GM21447 (cell line): ENCODE measurements at regions not wholly inside any gene's neighbourhood (a gene's known extent, or its start where the extent isn't known, plus 50 kb on each side); places are given as distances from the start of the nearest gene placed in this dataset.
"Not testable (repeated sequence)": the region's sequence is repeated elsewhere in the genome, so short reads cannot be mapped to it uniquely, and the experiment has no call there.

ENCODE experiments used
- ATAC-seq: cut with Tn5 transposase; IDR thresholded peaks from one replicate; pipeline ENCODE4 v1.9.1; 2021; ENCODE audit not compliant: unreplicated experiment

- no peak for ATAC-seq
Measured at GRCh38 chr5:124871303-124871702, 124.9 kb upstream of the ZNF608 start.

GRCh38 chr5:124872086-124872485, 125.6 kb upstream of the ZNF608 start:
- ATAC-seq: no peak

DNA sequence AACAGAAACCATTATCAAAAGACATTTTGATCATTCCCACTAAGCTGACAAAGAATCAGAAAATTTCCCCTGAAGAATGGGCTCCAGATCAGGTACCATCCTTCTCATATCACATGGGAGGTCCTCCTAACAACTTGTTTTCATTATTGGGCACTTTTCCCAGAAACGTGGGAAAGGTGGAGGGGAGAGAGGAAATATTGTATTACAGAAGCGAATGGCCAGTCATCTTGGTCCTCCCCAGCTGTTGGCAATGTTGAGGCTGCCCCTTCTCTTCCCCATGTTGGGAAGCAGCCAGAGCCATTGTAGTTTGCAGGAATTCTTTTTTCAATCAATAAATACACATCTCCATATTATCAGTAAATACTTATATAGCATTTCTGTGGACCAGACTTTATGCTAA, 126.2 kb upstream of the ZNF608 start:
- ATAC-seq: no peak

DNA sequence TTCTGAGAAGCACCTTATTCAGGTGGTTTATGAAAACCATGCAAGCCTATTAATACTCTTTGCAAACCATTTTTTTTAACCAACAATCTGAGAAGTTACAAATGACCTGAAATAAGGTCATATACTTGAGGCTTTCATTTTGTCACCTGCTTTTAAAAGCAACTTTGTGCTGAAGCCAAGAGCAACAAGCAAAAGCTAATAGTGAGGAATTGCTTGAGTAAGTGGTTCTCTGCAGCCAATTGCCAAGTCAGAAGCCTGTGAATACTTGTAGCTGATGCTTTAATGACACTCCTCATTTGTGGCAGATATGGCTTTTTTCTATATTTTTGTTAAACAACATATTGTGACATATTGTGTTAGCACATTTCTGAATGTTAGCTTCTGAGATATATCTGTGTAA, 126.7 kb upstream of the ZNF608 start:
- ATAC-seq: no peak

GRCh38 chr5:124873713-124874112, 127.3 kb upstream of the ZNF608 start:
- no peak for ATAC-seq

- no peak for ATAC-seq
Measured at GRCh38 chr5:124876566-124876965, 130.1 kb upstream of the ZNF608 start.

DNA sequence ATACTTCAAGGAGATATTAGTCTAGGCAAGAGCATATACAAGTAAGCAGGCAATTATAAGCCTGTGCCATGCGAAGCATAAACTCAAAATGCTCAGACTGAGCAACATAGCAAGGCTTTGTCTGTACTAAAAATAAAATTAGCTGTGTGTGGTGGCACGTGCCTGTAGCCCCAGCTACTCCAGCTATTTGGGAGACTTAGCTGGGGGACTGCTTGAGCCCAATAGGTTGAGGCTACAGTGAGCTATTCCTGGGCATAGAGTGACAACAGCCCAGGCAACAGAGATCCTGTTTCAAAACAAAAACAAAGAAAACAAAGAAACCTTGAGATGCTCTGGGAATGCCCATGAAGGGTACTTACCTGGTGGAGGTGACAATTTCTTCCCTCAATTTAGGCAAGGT, 130.5 kb upstream of the ZNF608 start:
- no peak for ATAC-seq

- no peak for ATAC-seq
Measured at GRCh38 chr5:124877501-124878146, 131.2 kb upstream of the ZNF608 start.

DNA sequence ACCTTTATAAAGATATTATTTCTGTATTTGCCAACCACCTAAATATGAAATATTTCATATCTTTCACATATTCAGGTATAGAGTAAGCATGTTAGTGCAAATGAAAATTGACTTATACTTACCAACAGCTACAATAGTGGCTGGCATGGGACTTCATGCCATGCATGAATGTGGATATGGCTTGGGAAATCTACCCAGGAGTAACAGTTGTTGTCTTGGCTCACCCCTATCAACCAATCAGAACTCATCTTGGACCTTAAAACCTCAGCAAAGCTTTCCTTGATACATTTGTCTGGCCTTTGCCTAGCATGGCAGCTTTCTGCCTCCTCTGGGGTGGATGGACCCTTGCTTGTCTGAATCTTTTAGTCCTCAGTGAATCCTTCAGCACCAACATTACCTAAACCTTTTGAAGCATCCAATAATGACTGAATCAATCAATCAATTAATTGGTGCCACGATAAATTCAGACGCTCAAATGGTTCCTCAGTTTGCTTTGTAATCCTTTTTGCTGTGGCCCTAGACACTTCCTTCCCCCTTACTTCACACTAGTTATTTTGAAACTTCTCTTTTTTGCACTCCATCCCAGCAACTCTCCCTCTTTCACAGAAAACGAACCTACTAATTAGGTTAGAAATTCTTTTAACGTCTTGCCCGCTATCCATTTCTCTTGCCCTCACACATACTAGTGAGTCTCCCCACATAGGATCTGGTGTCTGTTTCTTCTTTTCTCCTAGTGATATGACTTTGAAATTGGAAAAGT, 132.3 kb upstream of the ZNF608 start:
- ATAC-seq: no peak

DNA sequence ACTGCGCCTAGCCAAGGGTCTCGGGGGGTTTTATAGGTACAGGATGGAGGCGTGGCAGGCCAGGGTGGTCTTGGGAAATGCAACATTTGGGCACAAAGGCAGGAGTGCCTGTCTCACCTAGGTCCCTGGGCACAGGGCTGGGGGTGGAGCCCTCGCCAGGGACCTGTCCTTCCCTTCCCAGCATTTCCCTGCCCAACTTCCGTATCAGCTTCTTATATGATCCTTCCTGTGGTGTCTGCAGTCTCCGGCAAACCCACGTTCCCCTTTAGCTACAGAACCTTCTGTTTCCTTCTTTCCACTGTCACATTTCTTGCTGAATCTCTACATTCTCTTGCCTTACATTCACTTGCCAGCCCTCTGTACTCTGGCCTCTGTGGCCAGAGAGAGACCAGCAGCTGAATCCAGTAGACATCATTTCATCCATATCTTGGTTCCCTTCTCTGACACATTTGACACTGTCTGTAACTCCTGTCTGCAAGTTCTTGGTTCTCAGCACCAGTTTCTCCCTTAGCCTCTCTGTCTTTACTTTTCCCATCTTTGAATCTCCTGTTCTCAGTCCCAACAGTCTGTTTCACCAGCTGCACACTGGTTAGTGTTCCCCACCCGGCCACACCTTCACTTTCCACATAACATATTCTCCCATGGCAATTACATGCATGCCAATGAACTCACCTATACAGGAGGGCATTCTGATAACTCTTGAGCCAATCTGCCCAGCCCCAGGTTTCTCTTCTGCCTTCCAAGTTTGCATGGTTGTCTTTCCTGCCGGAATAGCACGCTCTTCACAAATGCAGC, 134.7 kb upstream of the ZNF608 start:
- ATAC-seq: no peak

DNA sequence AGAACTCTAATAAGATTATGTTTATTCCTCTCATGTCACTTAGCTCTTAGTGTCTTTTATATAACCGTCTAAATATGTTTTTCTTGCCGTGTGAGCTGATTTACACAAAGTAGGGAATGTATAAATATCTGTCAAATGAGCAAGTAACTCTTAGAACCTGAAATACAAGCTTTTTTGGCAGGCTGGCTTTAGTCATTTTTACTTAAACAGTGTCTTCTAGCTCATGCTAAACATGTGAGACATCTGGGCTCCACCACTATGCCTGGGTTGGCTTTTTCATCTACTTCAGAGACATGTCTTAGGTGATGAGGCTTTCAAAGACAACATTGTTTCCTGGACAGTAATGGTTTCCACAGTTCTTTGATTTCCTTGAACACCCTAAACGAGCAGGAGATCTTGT, 137.2 kb upstream of the ZNF608 start:
- ATAC-seq: no peak

DNA sequence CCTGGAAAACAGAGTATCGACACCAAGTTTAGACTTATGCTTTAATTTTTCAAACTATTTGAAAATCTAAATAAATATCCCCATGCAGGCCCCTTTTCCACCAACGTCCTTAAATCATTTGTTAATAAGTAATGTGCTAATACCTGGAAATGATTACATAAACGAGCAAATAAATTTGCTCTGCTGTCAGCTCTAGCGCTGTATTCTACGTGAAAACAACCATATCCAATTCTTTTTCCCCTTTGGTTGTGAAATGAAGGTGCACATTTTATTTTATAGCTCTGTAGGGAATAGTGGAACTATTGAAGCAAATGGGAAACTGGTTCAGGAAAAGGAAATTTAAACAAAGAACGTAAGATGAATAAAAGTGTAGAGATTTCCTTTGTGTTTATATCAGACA, 137.7 kb upstream of the ZNF608 start:
- no peak for ATAC-seq

GRCh38 chr5:124885490-124885889, 139.1 kb upstream of the ZNF608 start:
- ATAC-seq: no peak

- ATAC-seq: no peak
Measured at GRCh38 chr5:124887223-124887622, 140.8 kb upstream of the ZNF608 start.

- ATAC-seq: no peak
Measured at GRCh38 chr5:124888050-124888506, 141.6 kb upstream of the ZNF608 start.

DNA sequence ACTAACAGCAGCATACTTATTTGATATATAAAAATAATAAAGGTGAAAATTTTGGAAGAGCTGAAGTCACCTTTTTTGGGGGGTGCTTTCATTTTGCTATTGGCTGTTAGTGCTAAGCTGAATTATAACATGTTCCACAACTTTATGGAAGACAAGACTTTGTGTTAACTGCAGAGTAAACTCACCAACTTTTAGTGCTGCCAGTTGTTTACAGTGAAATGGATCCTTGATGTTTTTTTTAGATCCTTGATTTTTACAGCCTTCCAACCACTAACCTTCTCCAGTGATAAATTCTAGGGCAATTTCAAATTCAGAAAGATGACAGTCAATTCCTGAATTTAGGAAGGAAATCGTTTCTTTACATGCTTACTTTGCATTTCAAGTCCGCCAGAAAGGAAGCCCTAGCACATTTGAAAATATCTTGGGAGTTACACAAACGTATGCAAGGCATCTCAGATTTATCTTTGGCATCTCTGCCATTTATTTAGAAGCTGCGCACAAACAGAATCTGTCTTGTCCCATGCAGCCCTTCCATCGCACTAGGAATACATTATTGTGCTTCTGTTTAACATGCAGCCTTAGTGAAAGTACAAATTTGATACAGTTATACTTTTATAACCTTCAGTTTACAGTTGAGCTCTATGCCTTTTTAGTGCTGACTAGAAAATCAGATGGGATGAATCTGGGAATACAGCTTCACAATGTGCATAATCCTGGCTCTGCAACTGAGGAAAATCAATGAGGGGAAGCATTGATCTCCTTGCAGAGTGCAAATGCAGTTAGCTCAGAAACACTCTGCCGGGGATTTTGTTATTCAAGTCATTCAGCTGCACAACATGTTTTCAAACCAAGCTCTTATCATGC, 142.4 kb upstream of the ZNF608 start:
- no peak for ATAC-seq

GRCh38 chr5:124889486-124889825, 143.0 kb upstream of the ZNF608 start:
- no peak for ATAC-seq

GRCh38 chr5:124889850-124890249, 143.4 kb upstream of the ZNF608 start:
- ATAC-seq: no peak

- not testable (repeated sequence) for ATAC-seq
Measured at GRCh38 chr5:124890442-124890841, 144.0 kb upstream of the ZNF608 start.

- ATAC-seq: no peak
Measured at GRCh38 chr5:124891179-124891578, 144.7 kb upstream of the ZNF608 start.
